ENCODE measurements at regions not wholly inside any gene's neighbourhood (a gene's known extent, or its start where the extent isn't known, plus 50 kb on each side); places are given as distances from the start of the nearest gene placed in this dataset.

DNA sequence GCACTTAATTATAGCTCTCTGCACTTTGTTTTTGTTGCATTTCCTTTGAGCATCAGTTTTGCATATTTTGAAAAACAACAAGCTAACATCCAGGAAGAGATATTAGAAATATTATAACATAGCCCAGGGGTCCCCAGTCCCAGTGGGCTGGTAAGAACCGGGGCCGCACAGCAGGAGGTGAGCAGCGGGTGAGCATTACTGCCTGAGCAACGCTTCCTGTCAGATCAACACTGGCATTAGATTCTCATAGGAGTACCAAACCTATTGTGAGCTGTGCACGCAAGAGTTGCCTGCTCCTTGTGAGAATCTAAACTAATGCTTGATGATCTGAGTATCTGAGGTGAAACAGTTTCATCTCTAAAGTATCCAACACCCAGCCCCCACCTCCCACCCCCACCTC, 675.9 kb upstream of the ZNF608 start:
- WGBS (ENCODE audit: low lambda C conversion rate): 8% methylated on average over 5 of the region's 5 CpGs
- no peak overlapping the region for H3K27ac ChIP-seq (ENCODE audit: extremely low read length, insufficient read depth, low read length)
- TF ChIP-seq ZBTB7B (CRISPR knock-in tag; IDR thresholded peaks at IDR 0.05): no peak
- TF ChIP-seq HMGXB3 (CRISPR knock-in tag; IDR thresholded peaks at IDR 0.05; ENCODE audit: borderline replicate concordance): no peak
- TF ChIP-seq KMT2A (CRISPR knock-in tag; IDR thresholded peaks at IDR 0.05): no peak
- no peak for TF ChIP-seq ZNF496 (CRISPR knock-in tag; IDR thresholded peaks at IDR 0.05; ENCODE audit: insufficient replicate concordance)
- no peak for TF ChIP-seq JDP2 (CRISPR knock-in tag; IDR thresholded peaks at IDR 0.05; ENCODE audit: borderline replicate concordance)
- no peak for TF ChIP-seq ZMAT5 (CRISPR knock-in tag; IDR thresholded peaks at IDR 0.05; ENCODE audit: borderline replicate concordance, low read depth)
- TF ChIP-seq BATF2 (CRISPR knock-in tag; IDR thresholded peaks at IDR 0.05): no peak
- TF ChIP-seq, protein P1, sequence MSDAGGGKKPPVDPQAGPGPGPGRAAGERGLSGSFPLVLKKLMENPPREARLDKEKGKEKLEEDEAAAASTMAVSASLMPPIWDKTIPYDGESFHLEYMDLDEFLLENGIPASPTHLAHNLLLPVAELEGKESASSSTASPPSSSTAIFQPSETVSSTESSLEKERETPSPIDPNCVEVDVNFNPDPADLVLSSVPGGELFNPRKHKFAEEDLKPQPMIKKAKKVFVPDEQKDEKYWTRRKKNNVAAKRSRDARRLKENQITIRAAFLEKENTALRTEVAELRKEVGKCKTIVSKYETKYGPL (CRISPR knock-in tag; IDR thresholded peaks at IDR 0.05): no peak
- no peak for TF ChIP-seq CHD2 (IDR thresholded peaks at IDR 0.05; ENCODE audit: low read depth, low read length)
- TF ChIP-seq, protein P2, sequence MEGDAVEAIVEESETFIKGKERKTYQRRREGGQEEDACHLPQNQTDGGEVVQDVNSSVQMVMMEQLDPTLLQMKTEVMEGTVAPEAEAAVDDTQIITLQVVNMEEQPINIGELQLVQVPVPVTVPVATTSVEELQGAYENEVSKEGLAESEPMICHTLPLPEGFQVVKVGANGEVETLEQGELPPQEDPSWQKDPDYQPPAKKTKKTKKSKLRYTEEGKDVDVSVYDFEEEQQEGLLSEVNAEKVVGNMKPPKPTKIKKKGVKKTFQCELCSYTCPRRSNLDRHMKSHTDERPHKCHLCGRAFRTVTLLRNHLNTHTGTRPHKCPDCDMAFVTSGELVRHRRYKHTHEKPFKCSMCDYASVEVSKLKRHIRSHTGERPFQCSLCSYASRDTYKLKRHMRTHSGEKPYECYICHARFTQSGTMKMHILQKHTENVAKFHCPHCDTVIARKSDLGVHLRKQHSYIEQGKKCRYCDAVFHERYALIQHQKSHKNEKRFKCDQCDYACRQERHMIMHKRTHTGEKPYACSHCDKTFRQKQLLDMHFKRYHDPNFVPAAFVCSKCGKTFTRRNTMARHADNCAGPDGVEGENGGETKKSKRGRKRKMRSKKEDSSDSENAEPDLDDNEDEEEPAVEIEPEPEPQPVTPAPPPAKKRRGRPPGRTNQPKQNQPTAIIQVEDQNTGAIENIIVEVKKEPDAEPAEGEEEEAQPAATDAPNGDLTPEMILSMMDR (CRISPR knock-in tag; IDR thresholded peaks at IDR 0.05): no peak
- TF ChIP-seq PLRG1 (conservative IDR thresholded peaks at IDR 0.05): no peak
- FAIRE-seq (no peak), ATAC-seq (no peak), DNase-seq (ENCODE audit: low spot score) (no peak)
- no peaks in the 10 kb centered on the region for H3K4me1 ChIP-seq (ENCODE audit: insufficient read depth, low read length)
- H2AFZ ChIP-seq (ENCODE audit: low read length): no peak overlapping the region
- no peaks in the 10 kb centered on the region for H3K9me3 ChIP-seq (ENCODE audit: low read length)
- H3K4me2 ChIP-seq (ENCODE audit: low read depth, low read length): no peak overlapping the region
- H3K36me3 ChIP-seq (replicated peaks in 1 of 2; ENCODE audit: control insufficient read depth in 1 of 2, insufficient read depth in 2 of 2, low read length in 2 of 2): no peaks in the 10 kb centered on the region
- H3K9ac ChIP-seq (ENCODE audit: insufficient read depth, low read depth, low read length): no peak overlapping the region
- POLR2A ChIA-PET: no interaction called here
- intact Hi-C loops (cut with micrococcal nuclease; ENCODE audit: unreplicated experiment) (no loop called here), in situ Hi-C loops (cut with HindIII; ENCODE audit: extremely low pct_ligation_motif_present, low pct_unique_long_range_greater_than_20kb) (no loop called here)
- H3K27me3 ChIP-seq (ENCODE audit: control insufficient read depth in 1 of 2, insufficient read depth in 2 of 2, low read length in 2 of 2): no peaks in the 10 kb centered on the region
- no peaks in the 10 kb centered on the region for H3K79me2 ChIP-seq (ENCODE audit: insufficient read depth, low read length)
- CTCF ChIA-PET (ENCODE audit: low intra/inter-chr PET ratio, low total read pairs): no interaction called here
- no peaks in the 10 kb centered on the region for H4K20me1 ChIP-seq (ENCODE audit: insufficient read depth, low read length)
- no peak overlapping the region for H3K4me3 ChIP-seq (replicated peaks in 1 of 3; ENCODE audit: insufficient read depth in 1 of 3, low read depth in 2 of 3, low read length in 3 of 3)
- no TSS peak for BruUV-seq (replicated peaks)

Measured in HepG2 (cell line).